GM12878 (cell line): ENCODE measurements at regions not wholly inside any gene's neighbourhood (a gene's known extent, or its start where the extent isn't known, plus 50 kb on each side); places are given as distances from the start of the nearest gene placed in this dataset.
"Not testable (repeated sequence)": the region's sequence is repeated elsewhere in the genome, so short reads cannot be mapped to it uniquely, and the experiment has no call there.

ENCODE experiments used
- CBX5 ChIP-seq: sonication (generic); IDR thresholded peaks from 2 replicates; pipeline ENCODE4 v1.6.1; 2016; ENCODE audit warnings: low read depth, moderate library complexity, mild to moderate bottlenecking, inconsistent platforms
- EGR1 ChIP-seq, 2 experiments: IDR thresholded peaks; 1 replicate in 1 of 2; 2 replicates in 1 of 2; pipeline ENCODE4 v1.6.1; 2011 to 2012; ENCODE audit warnings: low read depth in 2 of 2, low read length in 2 of 2, borderline replicate concordance in 1 of 2, mild to moderate bottlenecking in 1 of 2, moderate library complexity in 1 of 2
- ESRRA ChIP-seq: IDR thresholded peaks from 2 replicates; pipeline ENCODE4 v1.6.1; 2012; ENCODE audit warnings: mild to moderate bottlenecking, low read length, improper control_type of control experiment
- MYC ChIP-seq: IDR thresholded peaks from 2 replicates; pipeline ENCODE4 v1.6.1; 2011; ENCODE audit warnings: mild to moderate bottlenecking, low read length, moderate library complexity, inconsistent platforms; ENCODE audit not compliant: insufficient read depth, insufficient replicate concordance, insufficient read length, severe bottlenecking
- POLR2AphosphoS5 ChIP-seq: IDR thresholded peaks from 2 replicates; pipeline ENCODE4 v1.6.1; 2011; ENCODE audit warnings: mild to moderate bottlenecking, low read length, inconsistent platforms
- TF ChIP-seq, protein P1 (sequence below), 3 experiments: IDR thresholded peaks in 2 of 3; conservative IDR thresholded peaks in 1 of 3; 2 replicates each; pipeline ENCODE4 v1.5.1; 2011; ENCODE audit warnings: low read depth in 3 of 3, low read length in 3 of 3, mild to moderate bottlenecking in 3 of 3, control low read depth in 2 of 3, moderate library complexity in 2 of 3, inconsistent platforms in 1 of 3, mixed read lengths in 1 of 3; ENCODE audit not compliant: control insufficient read depth in 2 of 3, insufficient read depth in 1 of 3; ENCODE audit errors: extremely low read depth in 1 of 3

DNA sequence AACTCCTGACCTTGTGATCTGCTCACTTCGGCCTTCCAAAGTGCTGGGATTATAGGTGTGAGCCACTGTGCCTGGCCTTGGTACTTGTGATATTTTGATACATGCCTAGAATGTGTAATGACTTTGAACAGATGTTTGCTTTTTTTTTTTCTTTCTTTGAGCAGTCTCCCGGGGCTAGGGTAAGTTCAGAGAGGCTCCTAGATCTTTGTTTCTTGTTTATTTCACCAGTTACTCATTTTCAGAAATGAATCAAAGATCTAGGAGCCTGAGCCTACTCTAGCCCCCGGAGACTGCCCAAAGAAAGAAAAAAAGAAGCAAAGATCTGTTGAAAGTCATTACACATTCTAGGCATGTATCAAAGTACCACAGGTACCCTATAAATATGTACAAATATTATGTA is 83.0 kb upstream of the CRYM start:
- TF ChIP-seq ESRRA; POLR2AphosphoS5; EGR1 (IDR thresholded peaks at IDR 0.05; ENCODE audit: borderline replicate concordance in 1 of 2, low read depth in 2 of 2, low read length in 2 of 2); CBX5; MYC: not testable (repeated sequence)
- TF ChIP-seq, protein P1, sequence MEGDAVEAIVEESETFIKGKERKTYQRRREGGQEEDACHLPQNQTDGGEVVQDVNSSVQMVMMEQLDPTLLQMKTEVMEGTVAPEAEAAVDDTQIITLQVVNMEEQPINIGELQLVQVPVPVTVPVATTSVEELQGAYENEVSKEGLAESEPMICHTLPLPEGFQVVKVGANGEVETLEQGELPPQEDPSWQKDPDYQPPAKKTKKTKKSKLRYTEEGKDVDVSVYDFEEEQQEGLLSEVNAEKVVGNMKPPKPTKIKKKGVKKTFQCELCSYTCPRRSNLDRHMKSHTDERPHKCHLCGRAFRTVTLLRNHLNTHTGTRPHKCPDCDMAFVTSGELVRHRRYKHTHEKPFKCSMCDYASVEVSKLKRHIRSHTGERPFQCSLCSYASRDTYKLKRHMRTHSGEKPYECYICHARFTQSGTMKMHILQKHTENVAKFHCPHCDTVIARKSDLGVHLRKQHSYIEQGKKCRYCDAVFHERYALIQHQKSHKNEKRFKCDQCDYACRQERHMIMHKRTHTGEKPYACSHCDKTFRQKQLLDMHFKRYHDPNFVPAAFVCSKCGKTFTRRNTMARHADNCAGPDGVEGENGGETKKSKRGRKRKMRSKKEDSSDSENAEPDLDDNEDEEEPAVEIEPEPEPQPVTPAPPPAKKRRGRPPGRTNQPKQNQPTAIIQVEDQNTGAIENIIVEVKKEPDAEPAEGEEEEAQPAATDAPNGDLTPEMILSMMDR (IDR thresholded peaks at IDR 0.05 in 2 of 3, conservative IDR thresholded peaks at IDR 0.05 in 1 of 3; ENCODE audit: control insufficient read depth in 2 of 3, extremely low read depth in 1 of 3, insufficient read depth in 1 of 3, low read depth in 3 of 3, low read length in 3 of 3) = not testable (repeated sequence)
